Endometrial microvascular endothelial cells (primary cell): ENCODE measurements at regions not wholly inside any gene's neighbourhood (a gene's known extent, or its start where the extent isn't known, plus 50 kb on each side); places are given as distances from the start of the nearest gene placed in this dataset.
"Not testable (repeated sequence)": the region's sequence is repeated elsewhere in the genome, so short reads cannot be mapped to it uniquely, and the experiment has no call there.

Experiments used
- in situ Hi-C: cut with HindIII; loops from 2 replicates; pipeline ENCODE4 v1.10.0; 2017; ENCODE audit warnings: low sequenced_read_pairs, low pct_unique_long_range_greater_than_20kb; ENCODE audit errors: inconsistent ontology term

GRCh38 chr17:53253956-53254597 is 568.6 kb upstream of the KIF2B start:
- in situ Hi-C loops = no loop called here

GRCh38 chr17:53249036-53249435 is 573.7 kb upstream of the KIF2B start:
- in situ Hi-C loops = no loop called here

- in situ Hi-C loops = no loop called here
Measured at GRCh38 chr17:53234138-53234537, 588.6 kb upstream of the KIF2B start.

GRCh38 chr17:53227514-53227913 is 595.2 kb upstream of the KIF2B start:
- in situ Hi-C loops = no loop called here

GRCh38 chr17:53227111-53227510 is 595.6 kb upstream of the KIF2B start:
- in situ Hi-C loops = no loop called here

GRCh38 chr17:53219821-53220220 is 602.9 kb upstream of the KIF2B start:
- in situ Hi-C loops = no loop called here

GRCh38 chr17:53218723-53219122 is 604.0 kb upstream of the KIF2B start:
- in situ Hi-C loops = no loop called here

GRCh38 chr17:53217311-53217710 is 605.4 kb upstream of the KIF2B start:
- in situ Hi-C loops = no loop called here

GRCh38 chr17:53208935-53209334 is 613.8 kb upstream of the KIF2B start:
- in situ Hi-C loops = not testable (repeated sequence)

GRCh38 chr17:53193044-53193443 is 629.7 kb upstream of the KIF2B start:
- in situ Hi-C loops = no loop called here

GRCh38 chr17:53191878-53192277 is 630.8 kb upstream of the KIF2B start:
- in situ Hi-C loops = no loop called here

- in situ Hi-C loops = no loop called here
Measured at GRCh38 chr17:53186001-53186400, 636.7 kb upstream of the KIF2B start.

- in situ Hi-C loops = no loop called here
Measured at GRCh38 chr17:53176629-53177028, 646.1 kb upstream of the KIF2B start.

GRCh38 chr17:53168413-53168812 is 654.3 kb upstream of the KIF2B start:
- in situ Hi-C loops = no loop called here

- in situ Hi-C loops = no loop called here
Measured at GRCh38 chr17:53166731-53167130, 656.0 kb upstream of the KIF2B start.

- in situ Hi-C loops = no loop called here
Measured at GRCh38 chr17:53150101-53150698, 672.5 kb upstream of the KIF2B start.

- in situ Hi-C loops = no loop called here
Measured at GRCh38 chr17:53149316-53149715, 673.4 kb upstream of the KIF2B start.

GRCh38 chr17:53148058-53148457 is 674.7 kb upstream of the KIF2B start:
- in situ Hi-C loops = no loop called here

GRCh38 chr17:53142890-53143289 is 679.8 kb upstream of the KIF2B start:
- in situ Hi-C loops = no loop called here

GRCh38 chr17:53141731-53142130 is 681.0 kb upstream of the KIF2B start:
- in situ Hi-C loops = no loop called here

- in situ Hi-C loops = no loop called here
Measured at GRCh38 chr17:53141280-53141679, 681.4 kb upstream of the KIF2B start.
